HUES48 (cell line): ENCODE measurements at regions not wholly inside any gene's neighbourhood (a gene's known extent, or its start where the extent isn't known, plus 50 kb on each side); places are given as distances from the start of the nearest gene placed in this dataset.
"Not testable (repeated sequence)": the region's sequence is repeated elsewhere in the genome, so short reads cannot be mapped to it uniquely, and the experiment has no call there.

Experiments
- H3K27ac ChIP-seq: one replicate; pipeline ENCODE4 v1.7.0; 2013; ENCODE audit warnings: low read depth, low read length, inconsistent platforms
- H3K27me3 ChIP-seq: 2 replicates; pipeline ENCODE4 v1.6.1; 2013; ENCODE audit warnings: mild to moderate bottlenecking, low read length; ENCODE audit not compliant: control insufficient read depth, insufficient read depth
- H3K36me3 ChIP-seq: 2 replicates; pipeline ENCODE4 v1.6.1; 2013; ENCODE audit warnings: low read length; ENCODE audit not compliant: control insufficient read depth, insufficient read depth
- H3K4me1 ChIP-seq: 2 replicates; pipeline ENCODE4 v1.6.1; 2013; ENCODE audit warnings: mild to moderate bottlenecking, low read length; ENCODE audit not compliant: control insufficient read depth, insufficient read depth
- H3K4me3 ChIP-seq: 2 replicates; pipeline ENCODE4 v1.5.1; 2013; ENCODE audit warnings: mild to moderate bottlenecking, low read depth, low read length
- H3K9ac ChIP-seq: 2 replicates; pipeline ENCODE4 v1.6.1; 2013; ENCODE audit warnings: mild to moderate bottlenecking, low read depth, low read length, moderate library complexity
- H3K9me3 ChIP-seq: 2 replicates; pipeline ENCODE4 v1.6.1; 2013; ENCODE audit warnings: low read length; ENCODE audit not compliant: control insufficient read depth, insufficient read depth

DNA sequence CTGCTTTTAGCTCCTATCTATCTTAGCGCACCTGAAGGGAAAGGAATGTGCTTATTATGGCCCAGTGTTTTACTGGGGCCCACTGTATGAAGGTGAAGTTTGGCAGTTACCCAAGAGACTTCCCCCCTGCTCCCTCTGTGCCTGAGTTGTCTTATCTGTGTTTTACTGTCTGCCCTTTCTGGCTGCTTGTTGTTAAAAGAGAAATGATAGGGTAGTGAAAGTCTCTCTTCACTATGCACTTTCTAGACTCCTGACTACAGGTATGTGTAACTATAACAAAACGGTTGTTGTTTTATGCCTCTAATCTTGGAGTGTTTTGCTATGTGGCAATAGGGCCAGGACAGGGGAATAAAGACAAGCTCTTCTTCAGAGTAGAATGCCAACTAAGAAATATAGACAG, 326.9 kb downstream of the KIF20B start:
- Histone ChIP-seq H3K4me1 (no peaks in the 10 kb centered on the region), H3K9ac (no peak overlapping the region), H3K27me3 (no peaks in the 10 kb centered on the region), H3K4me3 (no peak overlapping the region), H3K27ac (no peak overlapping the region), H3K9me3 (peaks cover 2% of the 10 kb centered on the region; the same call in 1 of the 2 replicates), H3K36me3 (no peaks in the 10 kb centered on the region)

DNA sequence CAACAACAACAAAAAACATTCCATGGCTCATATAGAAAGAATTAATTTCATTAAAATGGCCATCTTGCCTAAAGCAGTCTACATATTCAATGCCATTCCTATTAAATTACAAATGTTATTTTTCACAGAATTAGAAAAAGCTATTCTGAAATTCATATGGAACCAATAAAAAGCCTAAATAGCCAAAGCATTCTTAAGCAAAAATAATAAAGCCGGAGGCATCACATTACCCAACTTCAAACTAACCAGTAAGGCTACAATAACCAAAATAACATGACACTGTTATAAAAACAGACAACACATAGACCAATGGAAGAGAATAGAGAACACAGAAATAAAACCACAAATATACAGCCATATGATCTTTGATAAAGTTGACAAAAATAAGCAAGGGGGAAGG, 330.4 kb downstream of the KIF20B start:
- Histone ChIP-seq H3K36me3 (no peaks in the 10 kb centered on the region), H3K27me3 (no peaks in the 10 kb centered on the region), H3K9me3 (peaks cover 2% of the 10 kb centered on the region; the same call in 1 of the 2 replicates), H3K4me1 (no peaks in the 10 kb centered on the region), H3K27ac (no peak overlapping the region), H3K9ac (no peak overlapping the region), H3K4me3 (no peak overlapping the region)

DNA sequence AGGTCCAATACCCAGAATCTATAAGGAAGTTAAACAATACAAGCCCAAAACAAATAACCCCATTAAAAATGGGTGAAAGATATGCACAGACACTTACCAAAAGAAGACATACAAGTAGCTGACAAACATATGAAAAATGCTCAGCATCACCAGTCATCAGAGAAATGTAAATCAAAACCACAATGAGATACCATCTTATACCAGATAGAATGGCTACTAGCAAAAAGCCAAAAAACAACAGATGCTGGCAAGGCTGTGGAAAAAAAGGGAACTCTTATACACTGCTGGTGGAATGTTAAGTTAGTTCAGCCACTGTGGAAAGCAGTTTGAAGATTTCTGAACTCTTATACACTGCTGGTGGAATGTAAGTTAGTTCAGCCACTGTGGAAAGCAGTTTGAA, 331.1 kb downstream of the KIF20B start:
- Histone ChIP-seq H3K9me3 (peaks cover 2% of the 10 kb centered on the region; the same call in 1 of the 2 replicates), H3K27ac (no peak overlapping the region), H3K4me3 (no peak overlapping the region), H3K36me3 (no peaks in the 10 kb centered on the region), H3K9ac (no peak overlapping the region), H3K27me3 (no peaks in the 10 kb centered on the region), H3K4me1 (no peaks in the 10 kb centered on the region)

DNA sequence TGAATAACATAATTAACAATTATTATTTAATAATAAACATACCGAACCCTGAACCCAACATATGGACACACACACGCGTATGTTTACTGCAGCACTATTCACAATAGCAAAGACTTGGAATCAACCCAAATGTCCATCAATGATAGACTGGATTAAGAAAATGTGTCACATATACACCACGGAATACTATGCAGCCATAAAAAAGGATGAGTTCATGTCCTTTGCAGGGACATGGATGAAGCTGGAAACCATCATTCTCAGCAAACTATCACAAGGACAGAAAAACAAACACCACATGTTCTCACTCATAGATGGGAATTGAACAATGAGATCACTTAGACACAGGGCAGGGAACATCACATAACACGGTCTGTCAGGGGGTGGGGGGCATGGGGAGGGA, 333.5 kb downstream of the KIF20B start:
- H3K27me3 ChIP-seq, H3K4me1 ChIP-seq, H3K27ac ChIP-seq, H3K9me3 ChIP-seq, H3K4me3 ChIP-seq, H3K9ac ChIP-seq, H3K36me3 ChIP-seq: not testable (repeated sequence)

DNA sequence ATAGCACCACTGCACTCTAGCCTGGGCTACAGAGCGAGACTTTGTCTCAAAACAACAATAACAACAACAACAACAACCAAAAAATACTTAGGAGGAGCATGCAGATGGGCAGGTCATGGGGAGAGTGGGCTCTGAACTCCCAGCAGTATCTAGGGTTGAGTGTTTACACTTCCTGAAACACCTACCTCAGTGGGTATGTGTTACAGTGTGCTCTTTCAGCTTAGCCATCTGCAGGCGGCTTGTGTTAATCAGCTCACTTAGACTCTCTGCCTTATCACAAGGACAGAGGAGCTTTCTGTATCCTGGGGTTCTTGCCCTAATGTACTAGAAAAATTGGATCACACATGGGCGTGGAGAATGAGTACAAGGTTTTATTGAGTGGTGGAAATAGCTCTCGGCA, 340.2 kb downstream of the KIF20B start:
- H3K4me1 ChIP-seq, result no peaks in the 10 kb centered on the region
- H3K36me3 ChIP-seq, result no peaks in the 10 kb centered on the region
- H3K27me3 ChIP-seq, result no peaks in the 10 kb centered on the region
- no peaks in the 10 kb centered on the region for H3K9me3 ChIP-seq
- H3K9ac ChIP-seq, result no peak overlapping the region
- no peak overlapping the region for H3K4me3 ChIP-seq
- H3K27ac ChIP-seq, result no peak overlapping the region

DNA sequence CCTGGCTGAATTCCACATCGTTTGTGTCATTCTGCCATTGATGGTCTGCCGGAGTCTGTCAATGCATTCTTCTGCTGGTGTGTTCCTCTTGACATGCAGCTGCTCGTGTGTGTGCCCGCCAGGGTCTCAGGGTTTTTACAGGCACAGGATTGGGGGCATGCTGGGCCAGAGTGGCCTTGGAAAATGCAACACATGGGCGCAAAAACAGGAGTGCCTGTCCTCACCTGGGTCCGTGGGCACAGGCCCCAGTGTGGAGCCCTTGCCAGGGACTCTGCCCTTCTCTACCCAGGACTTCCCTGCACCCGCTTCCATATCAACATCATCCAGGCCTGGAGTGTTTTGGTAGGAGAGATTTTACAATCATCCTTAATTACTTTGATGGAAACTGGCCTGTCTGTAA, 340.7 kb downstream of the KIF20B start:
- Histone ChIP-seq H3K27me3 (no peaks in the 10 kb centered on the region), H3K4me1 (no peaks in the 10 kb centered on the region), H3K9ac (no peak overlapping the region), H3K4me3 (no peak overlapping the region), H3K36me3 (no peaks in the 10 kb centered on the region), H3K27ac (no peak overlapping the region), H3K9me3 (no peaks in the 10 kb centered on the region)

DNA sequence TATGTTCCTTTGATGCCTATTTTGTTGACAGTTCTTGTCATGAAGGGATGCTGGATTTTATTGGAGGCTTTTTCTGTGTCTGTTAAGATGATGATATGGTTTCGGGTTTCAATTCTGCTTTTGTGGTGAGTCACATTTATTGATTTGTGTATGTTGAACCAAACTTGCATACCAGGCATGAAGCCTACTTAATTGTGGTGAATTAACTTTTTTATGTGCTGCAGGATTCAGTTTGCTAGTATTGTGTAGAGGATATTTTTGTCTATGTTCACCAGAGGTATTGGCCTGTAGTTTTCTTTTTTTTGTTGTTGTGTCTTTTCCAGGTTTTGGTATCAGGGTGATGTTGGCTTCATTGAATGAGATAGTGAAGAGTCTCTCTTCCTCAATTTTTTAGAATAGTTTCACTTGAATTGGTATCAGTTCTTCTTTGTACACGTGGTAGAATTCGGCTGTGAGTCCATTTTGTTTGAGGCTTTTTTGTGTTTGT, 345.9 kb downstream of the KIF20B start:
- no peak overlapping the region for H3K27ac ChIP-seq
- no peaks in the 10 kb centered on the region for H3K4me1 ChIP-seq
- H3K9ac ChIP-seq, result no peak overlapping the region
- no peak overlapping the region for H3K4me3 ChIP-seq
- H3K36me3 ChIP-seq, result no peaks in the 10 kb centered on the region
- H3K9me3 ChIP-seq, result no peaks in the 10 kb centered on the region
- H3K27me3 ChIP-seq, result no peaks in the 10 kb centered on the region

DNA sequence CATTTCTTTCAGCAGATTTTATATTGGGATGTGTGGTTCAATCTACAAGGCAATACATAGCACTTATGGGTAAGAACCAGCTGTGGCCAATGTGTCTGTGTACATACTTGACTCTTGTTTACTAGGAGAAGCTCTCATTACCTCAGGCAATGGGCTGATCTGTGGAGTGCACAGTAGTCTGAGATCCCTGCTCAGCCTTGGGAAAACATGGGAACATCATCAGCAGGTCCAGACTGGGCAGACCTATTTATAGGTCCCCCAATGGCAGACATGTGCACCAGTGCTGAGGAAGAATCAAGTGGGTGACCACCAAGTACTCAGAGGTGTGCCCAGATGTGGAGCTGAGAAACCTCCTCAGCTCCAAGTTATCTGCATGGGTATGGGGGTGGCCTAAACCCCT, 349.7 kb downstream of the KIF20B start:
- no peaks in the 10 kb centered on the region for H3K27me3 ChIP-seq
- no peaks in the 10 kb centered on the region for H3K9me3 ChIP-seq
- no peak overlapping the region for H3K4me3 ChIP-seq
- no peak overlapping the region for H3K9ac ChIP-seq
- H3K36me3 ChIP-seq, result no peaks in the 10 kb centered on the region
- H3K4me1 ChIP-seq, result no peaks in the 10 kb centered on the region
- no peak overlapping the region for H3K27ac ChIP-seq

DNA sequence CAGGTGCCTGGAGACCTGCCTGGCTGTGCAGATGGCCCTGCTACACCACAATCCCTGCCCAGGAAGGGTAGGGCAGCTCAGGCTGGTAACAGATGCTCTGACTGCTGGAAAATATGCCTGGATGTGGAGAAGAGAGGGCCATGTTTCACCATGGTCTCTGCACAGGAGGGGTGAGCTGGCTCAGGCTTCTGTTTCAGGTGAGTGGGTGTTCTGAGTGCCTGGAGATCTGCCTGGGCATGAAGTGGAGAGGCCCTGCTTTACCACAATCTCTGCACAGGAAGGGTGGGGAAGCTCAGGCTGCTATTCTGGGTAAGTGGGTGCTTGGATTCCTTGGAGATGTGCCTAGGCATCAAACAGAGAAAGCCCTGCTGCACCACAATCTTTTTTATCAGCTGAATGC, 350.1 kb downstream of the KIF20B start:
- H3K4me1 ChIP-seq, result no peaks in the 10 kb centered on the region
- no peak overlapping the region for H3K27ac ChIP-seq
- H3K36me3 ChIP-seq, result no peaks in the 10 kb centered on the region
- H3K27me3 ChIP-seq, result no peaks in the 10 kb centered on the region
- no peak overlapping the region for H3K9ac ChIP-seq
- no peaks in the 10 kb centered on the region for H3K9me3 ChIP-seq
- H3K4me3 ChIP-seq, result no peak overlapping the region

DNA sequence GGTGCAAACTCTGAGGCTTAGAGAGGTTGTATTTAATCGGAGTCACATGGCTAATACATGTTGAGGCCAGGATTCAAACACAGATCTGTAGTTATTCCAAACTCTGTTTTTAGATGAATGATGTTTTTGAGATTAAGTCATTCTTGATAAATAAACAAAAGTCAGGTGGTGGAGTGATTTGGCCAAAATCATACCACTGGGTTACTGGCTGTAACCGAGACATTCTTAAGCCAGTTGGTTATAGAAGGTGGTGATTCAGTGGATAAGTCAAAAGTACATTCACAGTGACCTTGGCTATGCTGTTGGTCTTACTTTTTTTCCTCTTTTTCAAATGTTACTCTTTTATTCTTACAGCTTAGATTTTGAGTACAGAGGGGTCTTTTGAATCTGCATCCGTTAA, 361.4 kb downstream of the KIF20B start:
- Histone ChIP-seq H3K27me3 (no peaks in the 10 kb centered on the region), H3K4me1 (no peaks in the 10 kb centered on the region), H3K4me3 (no peak overlapping the region), H3K9me3 (no peaks in the 10 kb centered on the region; the same call in 1 of the 2 replicates), H3K9ac (no peak overlapping the region), H3K27ac (no peak overlapping the region), H3K36me3 (no peaks in the 10 kb centered on the region)

DNA sequence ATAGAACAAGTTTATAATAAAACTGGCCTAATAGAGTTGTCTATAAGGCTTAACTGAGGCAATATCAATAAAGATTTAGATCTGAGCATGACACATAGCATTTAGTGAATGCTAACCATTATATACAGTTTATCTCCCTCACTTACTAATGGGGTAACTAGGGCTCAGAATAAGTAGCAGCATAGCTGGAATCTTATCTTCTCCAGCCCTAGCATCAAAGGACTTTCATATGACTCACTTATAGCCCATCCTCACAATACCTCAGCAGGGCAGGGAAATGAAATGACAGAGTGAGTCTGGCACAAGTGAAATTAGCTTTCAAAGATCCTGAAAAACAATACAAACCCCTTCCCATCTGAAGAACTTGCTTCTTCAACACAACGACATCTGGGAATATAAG, 362.9 kb downstream of the KIF20B start:
- Histone ChIP-seq H3K4me3 (no peak overlapping the region), H3K27me3 (no peaks in the 10 kb centered on the region), H3K36me3 (no peaks in the 10 kb centered on the region), H3K9ac (no peak overlapping the region), H3K27ac (no peak overlapping the region), H3K9me3 (peaks cover 1% of the 10 kb centered on the region), H3K4me1 (no peaks in the 10 kb centered on the region)

DNA sequence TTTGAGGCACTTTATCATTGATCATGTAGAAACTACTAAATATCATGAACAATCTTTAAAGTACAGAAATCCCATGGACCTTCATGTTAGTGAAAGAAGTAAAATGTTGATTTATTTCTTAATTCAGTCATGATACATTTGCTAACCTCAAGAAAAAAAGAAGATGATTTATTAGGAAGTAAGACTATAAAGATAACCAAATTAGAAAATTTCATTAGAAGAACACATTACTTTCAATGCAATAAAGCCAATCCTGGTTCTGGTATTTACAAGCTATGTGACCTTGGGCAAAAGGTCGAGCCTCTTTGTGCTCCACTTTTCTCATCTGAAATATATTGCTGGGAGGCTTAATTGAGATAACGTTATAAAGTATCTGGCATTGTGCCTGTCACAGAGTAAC, 365.0 kb downstream of the KIF20B start:
- H3K4me1 ChIP-seq, result no peaks in the 10 kb centered on the region
- H3K36me3 ChIP-seq, result no peaks in the 10 kb centered on the region
- peaks cover 14% of the 10 kb centered on the region for H3K9me3 ChIP-seq
- H3K27ac ChIP-seq, result no peak overlapping the region
- no peak overlapping the region for H3K9ac ChIP-seq
- H3K4me3 ChIP-seq, result no peak overlapping the region
- no peaks in the 10 kb centered on the region for H3K27me3 ChIP-seq
